Rectal smooth muscle tissue (tissue), 1 donor: ENCODE measurements at regions not wholly inside any gene's neighbourhood (a gene's known extent, or its start where the extent isn't known, plus 50 kb on each side); places are given as distances from the start of the nearest gene placed in this dataset.
A peak's percentile ranks its signal among the peaks of the same experiment; 100 is the strongest.

ENCODE experiments used
- H3K27ac ChIP-seq: one replicate; pipeline ENCODE4 v1.7.0; 2013; ENCODE audit warnings: low read depth, low read length, inconsistent platforms
- H3K27me3 ChIP-seq: one replicate; pipeline ENCODE4 v1.7.0; 2013; ENCODE audit warnings: low read length; ENCODE audit not compliant: control insufficient read depth, insufficient read depth
- H3K36me3 ChIP-seq: one replicate; pipeline ENCODE4 v1.7.0; 2013; ENCODE audit warnings: low read length; ENCODE audit not compliant: control insufficient read depth, insufficient read depth
- H3K4me1 ChIP-seq: one replicate; pipeline ENCODE4 v1.7.0; 2013; ENCODE audit warnings: low read length; ENCODE audit not compliant: control insufficient read depth, insufficient read depth
- H3K4me3 ChIP-seq: one replicate; pipeline ENCODE4 v1.7.0; 2013; ENCODE audit warnings: low read length
- H3K9ac ChIP-seq: one replicate; pipeline ENCODE4 v1.7.0; 2013; ENCODE audit warnings: low read length

DNA sequence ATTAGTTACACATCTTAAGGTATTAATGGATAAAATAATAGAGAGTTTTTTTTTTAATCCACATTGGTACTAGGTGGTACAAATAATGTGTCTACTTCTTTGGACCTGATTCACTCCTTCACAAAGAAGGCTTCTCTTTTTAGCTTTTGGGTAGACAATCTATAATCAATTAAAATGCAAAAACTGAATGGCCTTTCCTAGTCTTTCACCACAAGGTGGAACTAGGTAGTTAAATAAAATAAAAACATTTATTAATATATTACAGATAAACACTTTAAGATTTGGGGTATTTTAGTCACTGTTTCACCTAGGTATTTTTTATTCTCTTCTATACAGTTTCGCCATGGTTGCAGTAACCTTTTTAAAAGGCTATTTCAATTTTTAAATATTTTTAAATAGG is 68.3 kb upstream of the DST start:
- no peaks in the 10 kb centered on the region for H3K27me3 ChIP-seq
- H3K36me3 ChIP-seq = no peaks in the 10 kb centered on the region
- H3K4me3 ChIP-seq = no peak overlapping the region
- H3K9ac ChIP-seq = no peak overlapping the region
- H3K4me1 ChIP-seq = peaks cover 29% of the 10 kb centered on the region
- H3K27ac ChIP-seq = no peak overlapping the region

DNA sequence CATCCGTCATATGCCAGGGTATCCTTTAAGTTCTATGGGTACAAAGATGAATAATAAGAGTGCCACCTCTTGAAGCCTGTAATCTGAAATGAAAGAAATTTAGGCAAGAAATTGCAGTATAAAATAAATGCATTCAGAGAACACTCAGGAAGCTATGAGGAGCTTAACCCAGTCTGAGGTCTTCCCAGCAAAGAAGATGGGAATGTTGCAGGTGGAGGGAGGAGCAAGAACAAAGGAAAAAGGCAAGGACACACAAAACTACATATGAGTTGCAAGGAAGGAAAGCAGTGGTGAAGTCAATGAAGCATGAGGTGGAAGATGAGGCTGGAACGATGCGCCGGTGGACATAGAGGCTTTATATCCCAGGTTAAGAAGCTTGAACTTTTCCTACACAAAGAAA is 67.0 kb upstream of the DST start:
- H3K4me3 ChIP-seq = no peak overlapping the region
- no peaks in the 10 kb centered on the region for H3K27me3 ChIP-seq
- peaks cover 18% of the 10 kb centered on the region for H3K4me1 ChIP-seq
- no peaks in the 10 kb centered on the region for H3K36me3 ChIP-seq
- no peak overlapping the region for H3K27ac ChIP-seq
- no peak overlapping the region for H3K9ac ChIP-seq

DNA sequence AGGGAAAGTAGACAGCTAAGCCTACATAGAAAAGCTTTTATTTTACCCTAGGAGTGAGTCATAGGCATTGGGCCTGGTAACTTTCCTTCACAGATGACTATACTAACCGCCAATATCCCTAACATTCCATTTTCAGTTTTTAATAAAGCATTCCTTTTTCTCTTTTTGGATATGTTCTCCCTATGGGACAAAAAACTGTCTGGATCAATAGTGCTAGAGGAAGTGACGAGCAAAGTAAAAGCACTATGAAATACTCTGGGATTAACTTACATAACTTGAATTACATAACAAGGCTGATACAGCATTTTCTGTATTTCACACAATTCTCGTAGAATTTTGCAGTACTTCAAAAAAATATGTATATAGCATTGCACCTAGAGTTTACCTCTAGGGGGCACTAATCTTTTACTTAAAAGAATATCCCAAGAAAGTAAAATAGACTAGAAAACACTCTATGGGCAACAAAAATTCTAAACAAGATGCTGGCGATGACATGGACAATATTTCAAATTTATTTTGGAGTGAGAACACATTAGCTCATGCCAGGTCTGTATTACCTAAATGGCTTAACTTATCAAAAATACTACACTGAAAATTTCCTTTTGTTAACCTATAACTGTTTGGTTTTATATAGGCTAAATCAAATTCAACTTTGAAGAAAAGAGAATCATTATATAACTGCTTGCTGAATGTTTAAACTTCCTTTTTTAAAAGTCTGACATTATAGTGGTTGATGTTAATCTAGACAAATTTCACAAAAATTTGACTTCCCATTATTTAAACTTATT is 66.3 kb upstream of the DST start:
- H3K27me3 ChIP-seq = no peaks in the 10 kb centered on the region
- no peak overlapping the region for H3K4me3 ChIP-seq
- peak overlapping the region; percentile 50 for H3K27ac ChIP-seq
- no peak overlapping the region for H3K9ac ChIP-seq
- H3K36me3 ChIP-seq = no peaks in the 10 kb centered on the region
- H3K4me1 ChIP-seq = peaks cover 12% of the 10 kb centered on the region

DNA sequence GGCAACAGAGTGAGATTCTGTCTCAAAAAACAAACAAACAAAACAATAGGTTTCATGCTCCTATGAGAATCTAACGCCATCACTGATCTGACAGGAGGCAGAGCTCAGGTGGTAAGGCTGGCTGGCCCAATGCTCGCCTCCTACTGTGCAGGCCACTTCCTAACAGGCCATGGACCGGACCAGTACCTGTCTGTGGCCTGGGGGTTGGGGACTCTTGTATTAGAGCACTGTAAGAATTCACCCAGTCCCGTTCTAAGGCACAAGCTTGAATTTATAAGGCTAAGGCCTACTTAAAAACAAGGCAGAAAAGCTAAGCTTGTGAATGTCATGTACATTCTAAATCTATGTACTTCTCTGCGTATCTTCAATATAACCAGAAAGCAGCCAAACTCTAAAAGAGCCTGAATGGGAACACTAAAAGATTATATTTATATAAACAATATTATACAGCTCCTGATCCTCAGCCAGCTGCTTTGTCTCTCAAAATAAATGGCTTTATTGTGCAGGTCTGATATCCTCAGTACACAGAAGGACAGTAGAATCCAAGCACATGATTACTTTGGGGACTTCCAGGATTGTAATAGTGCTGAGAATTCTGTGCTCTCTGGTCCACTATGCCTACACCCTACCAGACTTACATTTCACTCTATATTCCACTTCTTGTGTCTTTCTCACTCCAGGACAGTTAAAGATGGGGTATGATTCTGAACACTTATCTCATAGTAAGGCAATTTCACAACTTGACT is 64.5 kb upstream of the DST start:
- Histone ChIP-seq H3K36me3 (no peaks in the 10 kb centered on the region), H3K4me1 (peaks cover 6% of the 10 kb centered on the region), H3K4me3 (no peak overlapping the region), H3K27ac (peak overlapping the region; percentile 69), H3K27me3 (no peaks in the 10 kb centered on the region), H3K9ac (no peak overlapping the region)

DNA sequence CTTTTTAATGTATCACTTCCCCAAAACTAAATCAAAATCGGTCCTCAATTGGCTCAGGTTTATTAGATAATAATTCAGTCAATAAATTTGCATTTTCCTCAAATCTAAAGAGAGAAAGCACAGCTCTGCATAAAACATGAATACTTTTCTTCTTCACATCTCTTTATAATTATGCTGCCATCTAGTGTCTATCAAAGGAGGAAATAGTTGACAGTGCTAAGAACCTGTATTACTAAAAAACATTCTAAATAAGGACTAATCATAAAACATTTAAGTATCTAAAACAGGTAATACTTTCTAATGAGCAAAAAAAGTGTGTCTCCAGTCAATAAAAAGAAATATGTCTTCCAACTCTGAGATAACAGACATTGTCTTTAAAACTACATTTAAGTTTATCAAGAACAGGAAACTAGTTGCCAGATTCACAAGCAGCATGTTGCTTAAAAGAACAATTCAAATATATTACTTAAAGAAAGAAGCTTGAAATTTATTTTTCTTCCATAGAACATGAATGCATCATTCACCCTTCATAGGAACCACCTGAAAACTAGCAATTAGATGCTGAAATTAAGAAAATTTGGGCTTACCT is 56.5 kb upstream of the DST start:
- no peak overlapping the region for H3K27ac ChIP-seq

DNA sequence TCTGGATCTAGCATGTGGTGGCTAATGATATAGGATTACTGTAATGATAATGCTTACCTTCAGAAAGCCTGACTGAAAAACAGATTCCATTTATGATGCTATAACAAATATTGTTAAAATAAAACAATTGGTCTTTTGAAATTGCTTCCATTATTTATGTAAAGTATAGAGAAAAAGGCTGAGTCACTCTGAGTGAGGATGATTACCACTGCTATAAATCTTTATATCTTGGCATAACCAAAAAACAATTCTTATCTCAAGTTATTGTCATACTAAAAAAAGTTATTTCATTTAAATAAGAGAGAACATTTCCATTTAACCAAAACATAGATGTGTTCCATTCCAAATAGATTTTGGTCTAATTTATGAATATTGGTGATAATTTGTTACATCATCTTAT is 53.0 kb upstream of the DST start:
- no peak overlapping the region for H3K4me3 ChIP-seq
- no peaks in the 10 kb centered on the region for H3K27me3 ChIP-seq
- H3K36me3 ChIP-seq = no peaks in the 10 kb centered on the region
- H3K9ac ChIP-seq = no peak overlapping the region
- H3K4me1 ChIP-seq = peaks cover 15% of the 10 kb centered on the region
- no peak overlapping the region for H3K27ac ChIP-seq

More for the DNA sequence above, 56.5 kb upstream of the DST start:
- peaks cover 5% of the 10 kb centered on the region for H3K4me1 ChIP-seq
- H3K9ac ChIP-seq = no peak overlapping the region
- H3K36me3 ChIP-seq = no peaks in the 10 kb centered on the region
- no peak overlapping the region for H3K4me3 ChIP-seq
- no peaks in the 10 kb centered on the region for H3K27me3 ChIP-seq

DNA sequence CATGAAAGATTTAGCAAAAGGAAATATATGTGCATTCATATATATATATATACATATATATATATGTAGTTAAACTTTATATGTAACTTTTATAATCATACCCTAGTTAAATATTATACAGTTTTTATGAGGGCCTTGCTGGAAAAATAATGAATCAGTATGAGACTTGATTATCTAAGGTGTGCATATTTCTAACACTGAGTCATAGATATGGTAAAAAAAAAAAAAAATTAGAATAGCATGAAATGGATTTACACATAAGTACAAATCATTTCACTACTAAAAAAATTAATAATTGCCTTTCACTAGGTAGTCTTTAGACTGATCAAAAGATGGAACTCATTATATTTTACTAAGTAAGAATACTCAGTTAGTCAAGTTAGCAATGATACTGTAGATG is 51.3 kb upstream of the DST start:
- Histone ChIP-seq H3K4me3 (no peak overlapping the region), H3K27ac (no peak overlapping the region), H3K9ac (no peak overlapping the region), H3K27me3 (no peaks in the 10 kb centered on the region), H3K36me3 (no peaks in the 10 kb centered on the region), H3K4me1 (peaks cover 29% of the 10 kb centered on the region)

DNA sequence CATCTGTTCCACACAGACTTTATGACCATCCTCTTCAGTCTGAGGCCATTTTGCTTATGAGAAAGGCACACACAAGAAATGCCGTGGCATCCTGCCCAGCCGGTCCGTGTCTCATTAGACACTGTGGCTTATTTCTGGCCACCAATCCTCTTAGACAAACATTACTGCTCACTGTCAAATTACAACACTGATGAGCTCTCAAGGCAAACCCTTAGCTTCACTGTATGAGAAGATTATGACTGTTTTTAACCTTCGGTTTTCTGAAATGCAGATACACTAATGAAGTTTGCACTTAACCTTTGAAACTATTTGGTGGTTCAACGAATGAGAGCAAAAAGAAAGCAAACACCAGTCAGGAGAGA is 50.5 kb upstream of the DST start:
- peak overlapping the region; percentile 55 for H3K4me3 ChIP-seq
- no peaks in the 10 kb centered on the region for H3K36me3 ChIP-seq
- H3K27ac ChIP-seq = peak overlapping the region; percentile 69
- no peak overlapping the region for H3K9ac ChIP-seq
- H3K4me1 ChIP-seq = peaks cover 35% of the 10 kb centered on the region
- H3K27me3 ChIP-seq = no peaks in the 10 kb centered on the region

DNA sequence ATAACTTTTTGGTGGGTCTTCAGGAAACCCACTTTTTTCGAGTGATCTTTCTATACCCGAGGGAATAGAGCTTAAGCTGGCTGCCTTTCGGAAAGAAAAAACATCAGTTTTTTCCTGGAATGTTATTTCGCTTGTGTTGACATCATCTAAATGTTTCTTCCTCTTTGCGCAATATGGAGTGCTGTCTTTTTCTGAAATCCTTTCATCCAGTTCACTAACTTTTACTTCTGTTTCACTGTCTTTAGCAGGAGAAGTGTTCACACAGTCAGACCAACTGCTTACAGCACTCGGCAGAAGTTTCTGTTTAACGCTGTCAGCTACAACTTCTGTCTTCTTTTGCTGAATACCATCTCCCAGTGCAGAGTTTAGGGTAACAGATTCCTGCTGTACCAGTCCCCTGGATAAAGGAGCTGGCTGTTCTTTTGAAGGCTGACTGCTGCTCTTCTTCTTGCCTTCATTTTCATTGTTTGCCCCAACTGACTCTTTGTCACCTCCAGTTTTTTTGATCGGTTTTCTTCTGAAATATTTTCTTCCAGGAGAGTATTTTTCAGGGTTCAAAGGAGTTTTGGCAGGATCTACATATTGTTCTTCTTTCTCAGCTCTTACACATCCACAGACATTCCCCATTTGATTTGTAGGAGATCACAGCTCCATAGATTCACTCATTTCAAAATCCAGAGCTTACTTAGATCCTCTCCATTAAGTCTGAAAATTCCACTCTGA is 50.0 kb upstream of the DST start:
- H3K9ac ChIP-seq = no peak overlapping the region
- no peaks in the 10 kb centered on the region for H3K27me3 ChIP-seq
- no peaks in the 10 kb centered on the region for H3K36me3 ChIP-seq
- peaks cover 35% of the 10 kb centered on the region for H3K4me1 ChIP-seq
- H3K27ac ChIP-seq = peak overlapping the region; percentile 69
- H3K4me3 ChIP-seq = peak overlapping the region; percentile 55
